ENCODE measurements at regions not wholly inside any gene's neighbourhood (a gene's known extent, or its start where the extent isn't known, plus 50 kb on each side); places are given as distances from the start of the nearest gene placed in this dataset.

DNA sequence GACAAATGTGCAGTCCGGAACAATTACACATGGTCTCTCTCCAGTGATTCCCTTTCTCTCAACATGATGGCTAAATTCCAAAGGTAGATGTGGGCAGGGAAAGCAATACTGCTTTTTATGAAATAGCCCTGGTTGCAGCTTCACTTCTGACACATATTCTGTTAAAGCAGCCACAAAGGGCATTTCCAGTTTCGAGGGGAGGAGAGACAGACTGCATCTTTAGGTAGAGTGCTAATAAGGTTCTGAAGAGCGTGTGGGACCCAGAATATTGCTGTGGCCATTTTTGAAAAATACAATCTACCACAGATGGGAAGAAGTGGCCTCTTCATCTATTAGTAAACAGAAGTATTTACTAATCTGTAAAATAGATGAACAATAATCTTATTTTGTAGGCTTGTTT is 139.3 kb upstream of the PEX5L start (continued):
- TF ChIP-seq EZH2phosphoT487 (IDR thresholded peaks at IDR 0.05; ENCODE audit: unreplicated experiment) (no peak), REST (IDR thresholded peaks at IDR 0.05; ENCODE audit: unreplicated experiment) (no peak), ZNF114 (CRISPR knock-in tag; IDR thresholded peaks at IDR 0.05) (no peak), NANOG (IDR thresholded peaks at IDR 0.05; ENCODE audit: borderline replicate concordance) (no peak)
- TF ChIP-seq, protein P1, sequence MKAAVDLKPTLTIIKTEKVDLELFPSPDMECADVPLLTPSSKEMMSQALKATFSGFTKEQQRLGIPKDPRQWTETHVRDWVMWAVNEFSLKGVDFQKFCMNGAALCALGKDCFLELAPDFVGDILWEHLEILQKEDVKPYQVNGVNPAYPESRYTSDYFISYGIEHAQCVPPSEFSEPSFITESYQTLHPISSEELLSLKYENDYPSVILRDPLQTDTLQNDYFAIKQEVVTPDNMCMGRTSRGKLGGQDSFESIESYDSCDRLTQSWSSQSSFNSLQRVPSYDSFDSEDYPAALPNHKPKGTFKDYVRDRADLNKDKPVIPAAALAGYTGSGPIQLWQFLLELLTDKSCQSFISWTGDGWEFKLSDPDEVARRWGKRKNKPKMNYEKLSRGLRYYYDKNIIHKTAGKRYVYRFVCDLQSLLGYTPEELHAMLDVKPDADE (IDR thresholded peaks at IDR 0.05): no peak

DNA sequence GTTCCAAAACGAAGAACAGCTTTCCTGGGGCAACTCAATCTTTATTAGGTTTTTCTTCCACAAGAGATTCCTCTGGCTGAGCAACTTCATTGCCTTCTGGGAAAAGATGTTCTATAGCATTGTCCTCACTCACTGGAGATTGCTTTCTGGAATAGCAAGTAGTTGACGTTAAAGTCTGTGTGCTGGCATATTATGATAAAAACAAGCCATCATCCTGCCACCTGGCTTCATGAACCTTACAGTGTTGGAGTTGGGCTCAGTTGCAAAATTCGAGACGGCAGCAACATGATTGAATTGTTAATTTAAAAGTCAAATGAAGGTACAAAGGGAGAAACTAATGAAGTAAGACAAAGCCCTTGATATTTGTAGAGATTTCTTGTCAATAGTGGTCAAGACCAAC is 140.5 kb upstream of the PEX5L start:
- ATAC-seq: no peak
- TF ChIP-seq, protein P2, sequence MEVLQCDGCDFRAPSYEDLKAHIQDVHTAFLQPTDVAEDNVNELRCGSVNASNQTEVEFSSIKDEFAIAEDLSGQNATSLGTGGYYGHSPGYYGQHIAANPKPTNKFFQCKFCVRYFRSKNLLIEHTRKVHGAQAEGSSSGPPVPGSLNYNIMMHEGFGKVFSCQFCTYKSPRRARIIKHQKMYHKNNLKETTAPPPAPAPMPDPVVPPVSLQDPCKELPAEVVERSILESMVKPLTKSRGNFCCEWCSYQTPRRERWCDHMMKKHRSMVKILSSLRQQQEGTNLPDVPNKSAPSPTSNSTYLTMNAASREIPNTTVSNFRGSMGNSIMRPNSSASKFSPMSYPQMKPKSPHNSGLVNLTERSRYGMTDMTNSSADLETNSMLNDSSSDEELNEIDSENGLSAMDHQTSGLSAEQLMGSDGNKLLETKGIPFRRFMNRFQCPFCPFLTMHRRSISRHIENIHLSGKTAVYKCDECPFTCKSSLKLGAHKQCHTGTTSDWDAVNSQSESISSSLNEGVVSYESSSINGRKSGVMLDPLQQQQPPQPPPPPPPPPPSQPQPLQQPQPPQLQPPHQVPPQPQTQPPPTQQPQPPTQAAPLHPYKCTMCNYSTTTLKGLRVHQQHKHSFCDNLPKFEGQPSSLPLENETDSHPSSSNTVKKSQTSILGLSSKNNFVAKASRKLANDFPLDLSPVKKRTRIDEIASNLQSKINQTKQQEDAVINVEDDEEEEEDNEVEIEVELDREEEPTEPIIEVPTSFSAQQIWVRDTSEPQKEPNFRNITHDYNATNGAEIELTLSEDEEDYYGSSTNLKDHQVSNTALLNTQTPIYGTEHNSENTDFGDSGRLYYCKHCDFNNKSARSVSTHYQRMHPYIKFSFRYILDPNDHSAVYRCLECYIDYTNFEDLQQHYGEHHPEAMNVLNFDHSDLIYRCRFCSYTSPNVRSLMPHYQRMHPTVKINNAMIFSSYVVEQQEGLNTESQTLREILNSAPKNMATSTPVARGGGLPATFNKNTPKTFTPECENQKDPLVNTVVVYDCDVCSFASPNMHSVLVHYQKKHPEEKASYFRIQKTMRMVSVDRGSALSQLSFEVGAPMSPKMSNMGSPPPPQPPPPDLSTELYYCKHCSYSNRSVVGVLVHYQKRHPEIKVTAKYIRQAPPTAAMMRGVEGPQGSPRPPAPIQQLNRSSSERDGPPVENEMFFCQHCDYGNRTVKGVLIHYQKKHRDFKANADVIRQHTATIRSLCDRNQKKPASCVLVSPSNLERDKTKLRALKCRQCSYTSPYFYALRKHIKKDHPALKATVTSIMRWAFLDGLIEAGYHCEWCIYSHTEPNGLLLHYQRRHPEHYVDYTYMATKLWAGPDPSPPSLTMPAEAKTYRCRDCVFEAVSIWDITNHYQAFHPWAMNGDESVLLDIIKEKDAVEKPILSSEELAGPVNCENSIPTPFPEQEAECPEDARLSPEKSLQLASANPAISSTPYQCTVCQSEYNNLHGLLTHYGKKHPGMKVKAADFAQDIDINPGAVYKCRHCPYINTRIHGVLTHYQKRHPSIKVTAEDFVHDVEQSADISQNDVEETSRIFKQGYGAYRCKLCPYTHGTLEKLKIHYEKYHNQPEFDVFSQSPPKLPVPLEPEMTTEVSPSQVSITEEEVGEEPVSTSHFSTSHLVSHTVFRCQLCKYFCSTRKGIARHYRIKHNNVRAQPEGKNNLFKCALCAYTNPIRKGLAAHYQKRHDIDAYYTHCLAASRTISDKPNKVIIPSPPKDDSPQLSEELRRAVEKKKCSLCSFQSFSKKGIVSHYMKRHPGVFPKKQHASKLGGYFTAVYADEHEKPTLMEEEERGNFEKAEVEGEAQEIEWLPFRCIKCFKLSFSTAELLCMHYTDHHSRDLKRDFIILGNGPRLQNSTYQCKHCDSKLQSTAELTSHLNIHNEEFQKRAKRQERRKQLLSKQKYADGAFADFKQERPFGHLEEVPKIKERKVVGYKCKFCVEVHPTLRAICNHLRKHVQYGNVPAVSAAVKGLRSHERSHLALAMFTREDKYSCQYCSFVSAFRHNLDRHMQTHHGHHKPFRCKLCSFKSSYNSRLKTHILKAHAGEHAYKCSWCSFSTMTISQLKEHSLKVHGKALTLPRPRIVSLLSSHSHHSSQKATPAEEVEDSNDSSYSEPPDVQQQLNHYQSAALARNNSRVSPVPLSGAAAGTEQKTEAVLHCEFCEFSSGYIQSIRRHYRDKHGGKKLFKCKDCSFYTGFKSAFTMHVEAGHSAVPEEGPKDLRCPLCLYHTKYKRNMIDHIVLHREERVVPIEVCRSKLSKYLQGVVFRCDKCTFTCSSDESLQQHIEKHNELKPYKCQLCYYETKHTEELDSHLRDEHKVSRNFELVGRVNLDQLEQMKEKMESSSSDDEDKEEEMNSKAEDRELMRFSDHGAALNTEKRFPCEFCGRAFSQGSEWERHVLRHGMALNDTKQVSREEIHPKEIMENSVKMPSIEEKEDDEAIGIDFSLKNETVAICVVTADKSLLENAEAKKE (CRISPR knock-in tag; IDR thresholded peaks at IDR 0.05): no peak
- TF ChIP-seq, protein P3, sequence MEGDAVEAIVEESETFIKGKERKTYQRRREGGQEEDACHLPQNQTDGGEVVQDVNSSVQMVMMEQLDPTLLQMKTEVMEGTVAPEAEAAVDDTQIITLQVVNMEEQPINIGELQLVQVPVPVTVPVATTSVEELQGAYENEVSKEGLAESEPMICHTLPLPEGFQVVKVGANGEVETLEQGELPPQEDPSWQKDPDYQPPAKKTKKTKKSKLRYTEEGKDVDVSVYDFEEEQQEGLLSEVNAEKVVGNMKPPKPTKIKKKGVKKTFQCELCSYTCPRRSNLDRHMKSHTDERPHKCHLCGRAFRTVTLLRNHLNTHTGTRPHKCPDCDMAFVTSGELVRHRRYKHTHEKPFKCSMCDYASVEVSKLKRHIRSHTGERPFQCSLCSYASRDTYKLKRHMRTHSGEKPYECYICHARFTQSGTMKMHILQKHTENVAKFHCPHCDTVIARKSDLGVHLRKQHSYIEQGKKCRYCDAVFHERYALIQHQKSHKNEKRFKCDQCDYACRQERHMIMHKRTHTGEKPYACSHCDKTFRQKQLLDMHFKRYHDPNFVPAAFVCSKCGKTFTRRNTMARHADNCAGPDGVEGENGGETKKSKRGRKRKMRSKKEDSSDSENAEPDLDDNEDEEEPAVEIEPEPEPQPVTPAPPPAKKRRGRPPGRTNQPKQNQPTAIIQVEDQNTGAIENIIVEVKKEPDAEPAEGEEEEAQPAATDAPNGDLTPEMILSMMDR (conservative IDR thresholded peaks at IDR 0.05; ENCODE audit: low read depth in 2 of 2): no peak
- TF ChIP-seq REST (IDR thresholded peaks at IDR 0.05; ENCODE audit: unreplicated experiment) (no peak), ZNF331 (CRISPR knock-in tag; IDR thresholded peaks at IDR 0.05; ENCODE audit: low read depth) (no peak), ZNF114 (CRISPR knock-in tag; IDR thresholded peaks at IDR 0.05) (no peak)

More for the DNA sequence above, 140.5 kb upstream of the PEX5L start:
- no peak overlapping the region for H3K4me3 ChIP-seq
- no peaks in the 10 kb centered on the region for H4K20me1 ChIP-seq (replicated peaks; ENCODE audit: insufficient read depth)
- no peaks in the 10 kb centered on the region for H3F3A ChIP-seq (replicated peaks; ENCODE audit: low read depth)
- no peaks in the 10 kb centered on the region for H3K27me3 ChIP-seq (ENCODE audit: insufficient read depth)
- no peak overlapping the region for H3K27ac Mint-ChIP-seq
- peaks cover 2% of the 10 kb centered on the region for H3K27me3 Mint-ChIP-seq (ENCODE audit: insufficient read depth, low read depth, poor library complexity)
- H2AFZ ChIP-seq: peak overlapping the region; percentile 8; the same call in 1 of the 2 replicates
- DNase-seq (ENCODE audit: low spot score): no peak
- H3K9me3 Mint-ChIP-seq: no peaks in the 10 kb centered on the region
- H3K4me1 ChIP-seq (ENCODE audit: insufficient read depth): peaks cover 23% of the 10 kb centered on the region
- H3K27ac ChIP-seq (ENCODE audit: low read depth): no peak overlapping the region
- H3K4me1 Mint-ChIP-seq: peaks cover 21% of the 10 kb centered on the region
- no peaks in the 10 kb centered on the region for H3K79me2 ChIP-seq (replicated peaks; ENCODE audit: insufficient read depth)
- H3K9me2 ChIP-seq (ENCODE audit: insufficient read depth): peaks cover 12% of the 10 kb centered on the region
- no peaks in the 10 kb centered on the region for H3K36me3 ChIP-seq (ENCODE audit: insufficient read depth)
- no peak overlapping the region for H3K4me3 Mint-ChIP-seq
- H3K36me3 Mint-ChIP-seq (ENCODE audit: low read depth): no peaks in the 10 kb centered on the region
- no peak overlapping the region for H3K4me2 ChIP-seq

All from GM23338 (cell line).